Stimulated activated CD4-positive, alpha-beta T cell treated with anti-CD3 and anti-CD28 coated beads, Interleukin-1b, Interleukin-23, amount 100 ng/mL, for 24 hours (primary cell): ENCODE measurements at regions not wholly inside any gene's neighbourhood (a gene's known extent, or its start where the extent isn't known, plus 50 kb on each side); places are given as distances from the start of the nearest gene placed in this dataset.

Experiments used
- DNase-seq, 4 experiments: peaks; one replicate each; pipeline ENCODE4 v3.0.0-alpha.2; 2020; ENCODE audit warnings: low read depth in 4 of 4, low spot score in 1 of 4

- no peak for DNase-seq
Observed at GRCh38 chr7:42506097-42506496, 269.1 kb upstream of the GLI3 start.

- DNase-seq: no peak
Observed at GRCh38 chr7:42502022-42502421, 265.0 kb upstream of the GLI3 start.

- DNase-seq: no peak
Observed at GRCh38 chr7:42495256-42495655, 258.2 kb upstream of the GLI3 start.

- DNase-seq: no peak
Observed at GRCh38 chr7:42494736-42495135, 257.7 kb upstream of the GLI3 start.

- no peak for DNase-seq
Observed at GRCh38 chr7:42494199-42494710, 257.2 kb upstream of the GLI3 start.

- DNase-seq: no peak
Observed at GRCh38 chr7:42493436-42494198, 256.6 kb upstream of the GLI3 start.

GRCh38 chr7:42492920-42493319, 255.9 kb upstream of the GLI3 start:
- no peak for DNase-seq

GRCh38 chr7:42491106-42491505, 254.1 kb upstream of the GLI3 start:
- DNase-seq: no peak

GRCh38 chr7:42489299-42489698, 252.3 kb upstream of the GLI3 start:
- DNase-seq: no peak

- DNase-seq: no peak
Observed at GRCh38 chr7:42485301-42485766, 248.3 kb upstream of the GLI3 start.

- no peak for DNase-seq
Observed at GRCh38 chr7:42483886-42484285, 246.9 kb upstream of the GLI3 start.

GRCh38 chr7:42479816-42480633, 243.0 kb upstream of the GLI3 start:
- DNase-seq: no peak

GRCh38 chr7:42479452-42479815, 242.4 kb upstream of the GLI3 start:
- DNase-seq: no peak

GRCh38 chr7:42478717-42479116, 241.7 kb upstream of the GLI3 start:
- DNase-seq: no peak

GRCh38 chr7:42476255-42476654, 239.2 kb upstream of the GLI3 start:
- no peak for DNase-seq

GRCh38 chr7:42475082-42475481, 238.1 kb upstream of the GLI3 start:
- no peak for DNase-seq

- no peak for DNase-seq
Observed at GRCh38 chr7:42473099-42473498, 236.1 kb upstream of the GLI3 start.

GRCh38 chr7:42471573-42472174, 234.7 kb upstream of the GLI3 start:
- no peak for DNase-seq

- no peak for DNase-seq
Observed at GRCh38 chr7:42469341-42469740, 232.3 kb upstream of the GLI3 start.

GRCh38 chr7:42468471-42468870, 231.5 kb upstream of the GLI3 start:
- no peak for DNase-seq

- no peak for DNase-seq
Observed at GRCh38 chr7:42461537-42461936, 224.5 kb upstream of the GLI3 start.

GRCh38 chr7:42460933-42461332, 223.9 kb upstream of the GLI3 start:
- no peak for DNase-seq
